H9 (cell line): ENCODE measurements at regions not wholly inside any gene's neighbourhood (a gene's known extent, or its start where the extent isn't known, plus 50 kb on each side); places are given as distances from the start of the nearest gene placed in this dataset.
"Not testable (repeated sequence)": the region's sequence is repeated elsewhere in the genome, so short reads cannot be mapped to it uniquely, and the experiment has no call there.

ENCODE experiments used
- DNase-seq: peaks from one replicate; pipeline ENCODE4 v3.0.0-alpha.2; 2017
- H2AFZ ChIP-seq: one replicate; pipeline ENCODE4 v1.6.1; 2013; ENCODE audit warnings: mild to moderate bottlenecking, low read length, control low read depth, moderate library complexity
- H2AK5ac ChIP-seq: 2 replicates; pipeline ENCODE4 v1.6.1; 2013; ENCODE audit warnings: low read length, control low read depth, mixed read lengths; ENCODE audit not compliant: insufficient read length
- H2BK120ac ChIP-seq: one replicate; pipeline ENCODE4 v1.6.1; 2013; ENCODE audit warnings: low read depth, mild to moderate bottlenecking, low read length, control low read depth, inconsistent platforms; ENCODE audit not compliant: poor library complexity, severe bottlenecking
- H2BK12ac ChIP-seq: 2 replicates; pipeline ENCODE4 v1.6.1; 2013; ENCODE audit warnings: low read length, control low read depth, mixed read lengths, low read depth; ENCODE audit not compliant: insufficient read length
- H2BK15ac ChIP-seq: 2 replicates; pipeline ENCODE4 v1.6.1; 2013; ENCODE audit warnings: low read depth, low read length, control low read depth
- H2BK20ac ChIP-seq: one replicate; pipeline ENCODE4 v1.6.1; 2013; ENCODE audit warnings: low read depth, mild to moderate bottlenecking, low read length, control low read depth, inconsistent platforms; ENCODE audit not compliant: poor library complexity, severe bottlenecking
- H2BK5ac ChIP-seq: 2 replicates; pipeline ENCODE4 v1.6.1; 2013; ENCODE audit warnings: low read length, control low read depth, mixed read lengths; ENCODE audit not compliant: insufficient read length
- H3K14ac ChIP-seq: 2 replicates; pipeline ENCODE4 v1.6.1; 2013; ENCODE audit warnings: low read length, control low read depth; ENCODE audit not compliant: insufficient read depth
- H3K18ac ChIP-seq: 2 replicates; pipeline ENCODE4 v1.6.1; 2013; ENCODE audit warnings: low read depth, mild to moderate bottlenecking, mixed read lengths, low read length, control low read depth; ENCODE audit not compliant: insufficient read length
- H3K23ac ChIP-seq: 2 replicates; pipeline ENCODE4 v1.6.1; 2013; ENCODE audit warnings: low read length, control low read depth, mixed read lengths, low read depth; ENCODE audit not compliant: insufficient read length
- H3K23me2 ChIP-seq: 2 replicates; pipeline ENCODE4 v1.6.1; 2013; ENCODE audit warnings: low read depth, mild to moderate bottlenecking, mixed read lengths, low read length, control low read depth; ENCODE audit not compliant: insufficient read length, poor library complexity, severe bottlenecking
- H3K27ac ChIP-seq: 2 replicates; pipeline ENCODE4 v1.5.1; 2013; ENCODE audit warnings: low read length, control low read depth, mixed read lengths, low read depth; ENCODE audit not compliant: insufficient read length
- H3K27me3 ChIP-seq: 2 replicates; pipeline ENCODE4 v1.6.1; 2013; ENCODE audit warnings: low read length, control low read depth, inconsistent platforms; ENCODE audit not compliant: insufficient read depth
- H3K4ac ChIP-seq: 2 replicates; pipeline ENCODE4 v1.6.1; 2013; ENCODE audit warnings: low read depth, mild to moderate bottlenecking, control low read depth, inconsistent platforms, low read length, moderate library complexity
- H3K4me1 ChIP-seq: 2 replicates; pipeline ENCODE4 v1.6.1; 2013; ENCODE audit warnings: low read length, control low read depth, inconsistent platforms; ENCODE audit not compliant: insufficient read depth
- H3K4me2 ChIP-seq: 2 replicates; pipeline ENCODE4 v1.6.1; 2013; ENCODE audit warnings: low read length, control low read depth, mixed read lengths; ENCODE audit not compliant: insufficient read length, insufficient read depth
- H3K56ac ChIP-seq: 2 replicates; pipeline ENCODE4 v1.6.1; 2013; ENCODE audit warnings: low read depth, mild to moderate bottlenecking, mixed read lengths, low read length, control low read depth; ENCODE audit not compliant: insufficient read length
- H3K79me1 ChIP-seq: 2 replicates; pipeline ENCODE4 v1.6.1; 2013; ENCODE audit warnings: low read depth, mild to moderate bottlenecking, moderate library complexity, low read length, control low read depth, inconsistent platforms; ENCODE audit not compliant: insufficient read depth, poor library complexity, severe bottlenecking
- H3K79me2 ChIP-seq: 2 replicates; pipeline ENCODE4 v1.6.1; 2013; ENCODE audit warnings: low read length, control low read depth, inconsistent platforms; ENCODE audit not compliant: insufficient read depth
- H3K9ac ChIP-seq: 2 replicates; pipeline ENCODE4 v1.6.1; 2013; ENCODE audit warnings: low read length, control low read depth, mixed read lengths; ENCODE audit not compliant: insufficient read length; ENCODE audit errors: extremely low read depth
- H3K9me3 ChIP-seq: one replicate; pipeline ENCODE4 v1.6.1; 2013; ENCODE audit warnings: low read depth, low read length, inconsistent platforms; ENCODE audit not compliant: control insufficient read depth
- H3T11ph ChIP-seq: one replicate; pipeline ENCODE4 v1.6.1; 2013; ENCODE audit warnings: mild to moderate bottlenecking, low read length, control low read depth, inconsistent platforms
- H4K20me1 ChIP-seq: one replicate; pipeline ENCODE4 v1.6.1; 2013; ENCODE audit not compliant: control insufficient read depth, insufficient read length, insufficient read depth
- H4K5ac ChIP-seq: 2 replicates; pipeline ENCODE4 v1.6.1; 2013; ENCODE audit warnings: low read depth, mild to moderate bottlenecking, mixed read lengths, low read length, control low read depth; ENCODE audit not compliant: insufficient read length
- H4K8ac ChIP-seq: replicated peaks from 2 replicates; pipeline ENCODE4 v1.6.1; 2013; ENCODE audit warnings: low read length, control low read depth, mixed read lengths, low read depth; ENCODE audit not compliant: insufficient read length
- H4K91ac ChIP-seq: 2 replicates; pipeline ENCODE4 v1.6.1; 2013; ENCODE audit warnings: low read depth, mild to moderate bottlenecking, moderate library complexity, mixed read lengths, low read length, control low read depth; ENCODE audit not compliant: insufficient read length
- H3K27ac Mint-ChIP-seq, 3 experiments: 2 replicates in 2 of 3; 3 replicates in 1 of 3; pipeline ENCODE4 v1.8.0; 2020 to 2021; ENCODE audit warnings: mixed read lengths in 3 of 3, mild to moderate bottlenecking in 1 of 3, moderate library complexity in 1 of 3
- H3K27me3 Mint-ChIP-seq: 2 replicates; pipeline ENCODE4 v1.8.0; 2021; ENCODE audit warnings: low read depth, mild to moderate bottlenecking, moderate library complexity, mixed read lengths
- H3K36me3 Mint-ChIP-seq, 3 experiments: 2 replicates in 2 of 3; 3 replicates in 1 of 3; pipeline ENCODE4 v1.8.0; 2020 to 2021; ENCODE audit warnings: low read depth in 3 of 3, mixed read lengths in 3 of 3; ENCODE audit not compliant: insufficient read depth in 1 of 3
- H3K4me1 Mint-ChIP-seq, 2 experiments: 2 replicates each; pipeline ENCODE4 v1.8.0; 2020; ENCODE audit warnings: mixed read lengths in 2 of 2
- H3K4me3 Mint-ChIP-seq, 2 experiments: 2 replicates in 1 of 2; 3 replicates in 1 of 2; pipeline ENCODE4 v1.8.0; 2020 to 2021; ENCODE audit warnings: mild to moderate bottlenecking in 2 of 2, mixed read lengths in 2 of 2, moderate library complexity in 1 of 2
- H3K9me3 Mint-ChIP-seq, 2 experiments: 2 replicates in 1 of 2; 3 replicates in 1 of 2; pipeline ENCODE4 v1.8.0; 2020; ENCODE audit warnings: mild to moderate bottlenecking in 2 of 2, mixed read lengths in 2 of 2, moderate library complexity in 1 of 2
- WGBS: extraction: QIAGEN DNeasy Blood & Tissue Kit; methylation state at CpG from one replicate; pipeline ENCODE4 v1.1.7; 2013; ENCODE audit warnings: missing lambda C conversion rate, low lambda C conversion rate, mixed read lengths; ENCODE audit not compliant: insufficient read length; ENCODE audit errors: extremely low coverage; 5-methylcytosine and 5-hydroxymethylcytosine counted together
- TF ChIP-seq, protein P1 (sequence below): fragments of 200-600 bp; sonication (generic); conservative IDR thresholded peaks from 3 replicates; pipeline ENCODE4 v1.8.0; 2021; ENCODE audit warnings: antibody characterized with exemption, mild to moderate bottlenecking

DNA sequence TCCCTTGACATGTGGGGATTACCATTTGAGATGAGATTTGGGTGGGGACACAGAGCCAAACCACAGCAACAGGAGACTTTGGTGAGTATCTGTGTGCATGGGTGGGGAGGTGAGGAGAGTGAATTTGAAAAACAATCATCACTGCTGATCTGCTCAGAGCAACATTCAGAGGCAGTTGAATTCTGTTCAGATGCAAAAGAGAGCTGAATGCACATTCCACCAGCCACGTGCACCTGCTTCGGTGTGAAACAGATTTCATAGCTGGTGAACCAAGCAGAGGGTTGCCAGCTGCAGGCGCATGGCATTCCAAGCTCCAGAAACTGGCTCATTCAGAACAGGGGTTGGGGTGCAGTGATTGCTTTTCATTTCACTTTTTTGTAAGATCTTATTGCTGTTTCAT is 233.1 kb upstream of the FOXF1 start:
- Mint-ChIP-seq H3K36me3 (peaks cover 0 to 2% (median 0%) of the 10 kb centered on the region in 3 experiments; a peak in 4 of 7 replicates), H3K9me3 (peaks cover 0 to 9% of the 10 kb centered on the region in 2 experiments; a peak in 4 of 5 replicates), H3K27me3 (peaks cover 22% of the 10 kb centered on the region), H3K4me1 (peaks cover 58 to 60% of the 10 kb centered on the region in 2 experiments), H3K27ac (peak overlapping the region; percentile 90 to 96 (median 91)), H3K4me3 (0 out of 5 replicates have a peak overlapping the region, but pooled peaks of 1 of the 2 experiments have one; percentile 20)
- Histone ChIP-seq H3K18ac (no peak overlapping the region), H3T11ph (no peak overlapping the region), H3K23ac (no peak overlapping the region), H3K4me2 (no peak overlapping the region), H3K9ac (no peak overlapping the region), H4K8ac (no peak overlapping the region), H3K27me3 (no peaks in the 10 kb centered on the region), H3K79me2 (no peaks in the 10 kb centered on the region), H3K27ac (no peak overlapping the region), H3K79me1 (no peaks in the 10 kb centered on the region), H2AFZ (no peak overlapping the region), H3K4me1 (peaks cover 5% of the 10 kb centered on the region), H2AK5ac (no peak overlapping the region), H3K9me3 (no peaks in the 10 kb centered on the region), H4K20me1 (no peaks in the 10 kb centered on the region), H2BK12ac (no peak overlapping the region), H2BK20ac (no peak overlapping the region), H3K4ac (no peak overlapping the region), H2BK5ac (no peak overlapping the region), H3K14ac (no peak overlapping the region), H4K91ac (no peak overlapping the region), H4K5ac (no peak overlapping the region), H2BK120ac (no peak overlapping the region), H3K23me2 (no peaks in the 10 kb centered on the region), H3K56ac (no peak overlapping the region), H2BK15ac (no peak overlapping the region)
- TF ChIP-seq, protein P1, sequence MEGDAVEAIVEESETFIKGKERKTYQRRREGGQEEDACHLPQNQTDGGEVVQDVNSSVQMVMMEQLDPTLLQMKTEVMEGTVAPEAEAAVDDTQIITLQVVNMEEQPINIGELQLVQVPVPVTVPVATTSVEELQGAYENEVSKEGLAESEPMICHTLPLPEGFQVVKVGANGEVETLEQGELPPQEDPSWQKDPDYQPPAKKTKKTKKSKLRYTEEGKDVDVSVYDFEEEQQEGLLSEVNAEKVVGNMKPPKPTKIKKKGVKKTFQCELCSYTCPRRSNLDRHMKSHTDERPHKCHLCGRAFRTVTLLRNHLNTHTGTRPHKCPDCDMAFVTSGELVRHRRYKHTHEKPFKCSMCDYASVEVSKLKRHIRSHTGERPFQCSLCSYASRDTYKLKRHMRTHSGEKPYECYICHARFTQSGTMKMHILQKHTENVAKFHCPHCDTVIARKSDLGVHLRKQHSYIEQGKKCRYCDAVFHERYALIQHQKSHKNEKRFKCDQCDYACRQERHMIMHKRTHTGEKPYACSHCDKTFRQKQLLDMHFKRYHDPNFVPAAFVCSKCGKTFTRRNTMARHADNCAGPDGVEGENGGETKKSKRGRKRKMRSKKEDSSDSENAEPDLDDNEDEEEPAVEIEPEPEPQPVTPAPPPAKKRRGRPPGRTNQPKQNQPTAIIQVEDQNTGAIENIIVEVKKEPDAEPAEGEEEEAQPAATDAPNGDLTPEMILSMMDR = no peak
- peak; percentile 75 for DNase-seq
- no CpG with 5 or more reads among the region's 3 CpGs for WGBS

DNA sequence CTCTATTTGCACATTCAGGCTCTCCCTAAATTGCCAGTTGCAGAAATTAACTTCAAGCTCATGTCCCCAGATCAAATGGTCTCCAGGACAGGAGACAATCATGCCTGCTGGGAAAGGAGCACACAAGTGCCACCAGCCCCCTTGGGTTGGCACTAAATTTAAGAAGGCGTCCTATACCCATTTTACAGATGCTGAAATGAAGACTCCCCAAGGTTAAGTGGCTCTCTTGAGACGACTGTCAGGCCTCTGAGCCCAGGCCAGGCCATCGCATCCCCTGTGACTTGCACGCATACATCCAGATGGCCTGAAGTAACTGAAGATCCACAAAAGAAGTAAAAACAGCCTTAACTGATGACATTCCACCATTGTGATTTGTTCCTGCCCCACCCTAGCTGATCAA is 232.5 kb upstream of the FOXF1 start:
- not testable (repeated sequence) for H2BK15ac ChIP-seq, H2AFZ ChIP-seq, DNase-seq, H3K9me3 Mint-ChIP-seq, H2BK5ac ChIP-seq, H3K4me3 Mint-ChIP-seq, H4K91ac ChIP-seq, H4K5ac ChIP-seq, H2BK120ac ChIP-seq, H3K9me3 ChIP-seq, H3K79me1 ChIP-seq, H3K14ac ChIP-seq, H2BK12ac ChIP-seq, H3K4ac ChIP-seq, H3K27me3 ChIP-seq, H3K23me2 ChIP-seq, H3K9ac ChIP-seq, H4K8ac ChIP-seq, H3K27ac ChIP-seq, H3K4me2 ChIP-seq, H3K79me2 ChIP-seq, H2AK5ac ChIP-seq, H3K23ac ChIP-seq, H4K20me1 ChIP-seq, H3K36me3 Mint-ChIP-seq, H2BK20ac ChIP-seq, H3T11ph ChIP-seq, H3K4me1 ChIP-seq, H3K56ac ChIP-seq
- peak overlapping the region; percentile 53 for H3K18ac ChIP-seq
- H3K27me3 Mint-ChIP-seq = peaks cover 28% of the 10 kb centered on the region
- WGBS = no CpG with 5 or more reads among the region's 4 CpGs
- peak overlapping the region in 2 of 3 experiments; percentile 64 to 70; a peak in 3 of 7 replicates for H3K27ac Mint-ChIP-seq
- H3K4me1 Mint-ChIP-seq = peaks cover 58 to 63% of the 10 kb centered on the region in 2 experiments
